NAMALWA (cell line): ENCODE measurements at regions not wholly inside any gene's neighbourhood (a gene's known extent, or its start where the extent isn't known, plus 50 kb on each side); places are given as distances from the start of the nearest gene placed in this dataset.
"Not testable (repeated sequence)": the region's sequence is repeated elsewhere in the genome, so short reads cannot be mapped to it uniquely, and the experiment has no call there.

ENCODE experiments used
- DNase-seq: peaks from one replicate; pipeline ENCODE4 v3.0.0-alpha.2; 2015; ENCODE audit warnings: low spot score

GRCh38 chr1:121443001-121443540 lies 258.3 kb downstream of the SRGAP2C start:
- no peak for DNase-seq

GRCh38 chr1:121444096-121444495 lies 259.3 kb downstream of the SRGAP2C start:
- no peak for DNase-seq

GRCh38 chr1:121445679-121446078 lies 260.9 kb downstream of the SRGAP2C start:
- DNase-seq: no peak

- not testable (repeated sequence) for DNase-seq
Observed at GRCh38 chr1:121447280-121447923, 262.6 kb downstream of the SRGAP2C start.

- not testable (repeated sequence) for DNase-seq
Observed at GRCh38 chr1:121448064-121448463, 263.3 kb downstream of the SRGAP2C start.

- DNase-seq: no peak
Observed at GRCh38 chr1:121448851-121449250, 264.1 kb downstream of the SRGAP2C start.

- DNase-seq: no peak
Observed at GRCh38 chr1:121452484-121452883, 267.7 kb downstream of the SRGAP2C start.

GRCh38 chr1:121458291-121459048 lies 273.7 kb downstream of the SRGAP2C start:
- DNase-seq: peak; percentile 92

GRCh38 chr1:121459235-121459634 lies 274.5 kb downstream of the SRGAP2C start:
- DNase-seq: no peak

GRCh38 chr1:121469395-121469794 lies 284.6 kb downstream of the SRGAP2C start:
- not testable (repeated sequence) for DNase-seq

- not testable (repeated sequence) for DNase-seq
Observed at GRCh38 chr1:121470401-121470800, 285.6 kb downstream of the SRGAP2C start.

GRCh38 chr1:121471523-121471922 lies 286.7 kb downstream of the SRGAP2C start:
- DNase-seq: no peak

GRCh38 chr1:121472017-121472416 lies 287.2 kb downstream of the SRGAP2C start:
- no peak for DNase-seq

GRCh38 chr1:121483234-121483633 lies 298.5 kb downstream of the SRGAP2C start:
- no peak for DNase-seq

GRCh38 chr1:121483961-121484424 lies 299.2 kb downstream of the SRGAP2C start:
- DNase-seq: peak; percentile 10

GRCh38 chr1:121494796-121495195 lies 310.0 kb downstream of the SRGAP2C start:
- not testable (repeated sequence) for DNase-seq

- not testable (repeated sequence) for DNase-seq
Observed at GRCh38 chr1:121511455-121511854, 326.7 kb downstream of the SRGAP2C start.

GRCh38 chr1:121511876-121512275 lies 327.1 kb downstream of the SRGAP2C start:
- DNase-seq: not testable (repeated sequence)

GRCh38 chr1:121515235-121515634 lies 330.5 kb downstream of the SRGAP2C start:
- DNase-seq: no peak

- peak; percentile 86 for DNase-seq
Observed at GRCh38 chr1:121516234-121516967, 331.6 kb downstream of the SRGAP2C start.

GRCh38 chr1:121517586-121518230 lies 332.9 kb downstream of the SRGAP2C start:
- peak; percentile 44 for DNase-seq

GRCh38 chr1:121518726-121519041 lies 333.9 kb downstream of the SRGAP2C start:
- DNase-seq: no peak
